Tibial nerve (tissue), 4 donors: ENCODE measurements at regions not wholly inside any gene's neighbourhood (a gene's known extent, or its start where the extent isn't known, plus 50 kb on each side); places are given as distances from the start of the nearest gene placed in this dataset.
"Not testable (repeated sequence)": the region's sequence is repeated elsewhere in the genome, so short reads cannot be mapped to it uniquely, and the experiment has no call there.

Source experiments
- DNase-seq, 2 donors: peaks; one replicate each; pipeline ENCODE4 v3.0.0-alpha.2; 2019; ENCODE audit warnings: low spot score in 2 of 2
- H3K27ac ChIP-seq, 4 donors: fragments of 200-600 bp; sonication (generic) in 3 of 4; one replicate each; pipeline ENCODE4 v1.5.1; 2017 to 2019; ENCODE audit warnings: mild to moderate bottlenecking in 1 of 4
- H3K27me3 ChIP-seq, 2 donors: fragments of 200-600 bp; sonication (generic) in 1 of 2; one replicate each; pipeline versions ENCODE4 v1.5.1 to v1.6.0; 2017 to 2019
- H3K36me3 ChIP-seq, 3 donors: fragments of 200-600 bp; sonication (generic); one replicate each; pipeline ENCODE4 v1.5.1; 2018 to 2019
- H3K4me1 ChIP-seq, 4 donors: fragments of 200-600 bp; sonication (generic) in 3 of 4; one replicate each; pipeline ENCODE4 v1.5.1; 2017 to 2019
- H3K4me3 ChIP-seq, 4 donors: fragments of 200-600 bp; sonication (generic) in 3 of 4; one replicate each; pipeline ENCODE4 v1.5.1; 2017 to 2019; ENCODE audit warnings: mild to moderate bottlenecking in 1 of 4, moderate library complexity in 1 of 4
- H3K9me3 ChIP-seq, 4 donors: fragments of 200-600 bp; sonication (generic) in 3 of 4; one replicate each; pipeline ENCODE4 v1.5.1; 2017 to 2019
- CTCF ChIP-seq, 5 experiments: fragments of 200-600 bp in 3 of 5; fragments of 450-650 bp in 2 of 5; sonication (generic) in 3 of 5; IDR thresholded peaks; one replicate each; pipeline ENCODE4 v1.5.1; 2016 to 2019; ENCODE audit warnings: antibody characterized with exemption in 5 of 5, mild to moderate bottlenecking in 3 of 5, moderate library complexity in 2 of 5
- EP300 ChIP-seq, 2 donors: sonication (generic); formaldehyde crosslinking; IDR thresholded peaks; one replicate each; pipeline ENCODE4 v1.6.1; 2017; ENCODE audit warnings: antibody characterized with exemption in 2 of 2, mild to moderate bottlenecking in 1 of 2
- POLR2A ChIP-seq, 2 donors: fragments of 450-650 bp; IDR thresholded peaks; one replicate each; pipeline ENCODE4 v1.6.1; 2017; ENCODE audit warnings: antibody characterized with exemption in 2 of 2, mild to moderate bottlenecking in 2 of 2, moderate library complexity in 2 of 2
- WGBS, 2 donors: methylation state at CpG; one replicate each; pipeline ENCODE4 v1.1.5; 2018; 5-methylcytosine and 5-hydroxymethylcytosine counted together

- DNase-seq = no peak
- TF ChIP-seq EP300 (IDR thresholded peaks at IDR 0.05) = no peak
- TF ChIP-seq POLR2A (IDR thresholded peaks at IDR 0.05) = no peak
- TF ChIP-seq CTCF (IDR thresholded peaks at IDR 0.05) = no peak
- Histone ChIP-seq H3K9me3 (no peaks in the 10 kb centered on the region), H3K4me1 (peaks cover 0 to 21% (median 0%) of the 10 kb centered on the region in 4 donors), H3K36me3 (no peaks in the 10 kb centered on the region), H3K27me3 (no peaks in the 10 kb centered on the region), H3K27ac (no peak overlapping the region), H3K4me3 (no peak overlapping the region)
- WGBS, 2 donors = 78 to 84% methylated on average over 6 of the region's 6 CpGs
These were observed 111.8 kb downstream of the HMHB1 start for GRCh38 chr5:143923634-143924266.

- DNase-seq = no peak
- Histone ChIP-seq H3K9me3 (no peaks in the 10 kb centered on the region), H3K4me3 (no peak overlapping the region), H3K36me3 (no peaks in the 10 kb centered on the region), H3K27ac (no peak overlapping the region), H3K27me3 (no peaks in the 10 kb centered on the region), H3K4me1 (peaks cover 0 to 21% (median 0%) of the 10 kb centered on the region in 4 donors)
- 41 to 45% methylated on average over 4 of the region's 4 CpGs for WGBS, 2 donors
- TF ChIP-seq CTCF (IDR thresholded peaks at IDR 0.05) (no peak), EP300 (IDR thresholded peaks at IDR 0.05) (no peak), POLR2A (IDR thresholded peaks at IDR 0.05) (no peak)
These were observed 112.5 kb downstream of the HMHB1 start for GRCh38 chr5:143924311-143924978.

- H3K4me3 ChIP-seq, H3K36me3 ChIP-seq, H3K27ac ChIP-seq, H3K9me3 ChIP-seq, DNase-seq, H3K27me3 ChIP-seq: not testable (repeated sequence)
- 89 to 94% methylated on average over 3 of the region's 3 CpGs for WGBS, 2 donors
- H3K4me1 ChIP-seq = peaks cover 0 to 21% (median 0%) of the 10 kb centered on the region in 4 donors
These were observed 113.0 kb downstream of the HMHB1 start for GRCh38 chr5:143924979-143925325.

GRCh38 chr5:143929486-143929885, 117.5 kb downstream of the HMHB1 start:
- no peaks in the 10 kb centered on the region for H3K27me3 ChIP-seq
- H3K27ac ChIP-seq = no peak overlapping the region
- H3K4me1 ChIP-seq = no peaks in the 10 kb centered on the region
- no peak for DNase-seq
- H3K9me3 ChIP-seq = peaks cover 0 to 11% (median 0%) of the 10 kb centered on the region in 4 donors
- no peaks in the 10 kb centered on the region for H3K36me3 ChIP-seq
- H3K4me3 ChIP-seq = no peak overlapping the region
- TF ChIP-seq CTCF (IDR thresholded peaks at IDR 0.05) = no peak
- no peak for TF ChIP-seq POLR2A (IDR thresholded peaks at IDR 0.05)
- TF ChIP-seq EP300 (IDR thresholded peaks at IDR 0.05) = no peak

GRCh38 chr5:143930561-143930960, 118.6 kb downstream of the HMHB1 start:
- Histone ChIP-seq H3K9me3 (peaks cover 0 to 22% (median 0%) of the 10 kb centered on the region in 4 donors), H3K27me3 (no peaks in the 10 kb centered on the region), H3K4me1 (no peaks in the 10 kb centered on the region), H3K4me3 (no peak overlapping the region), H3K27ac (no peak overlapping the region), H3K36me3 (no peaks in the 10 kb centered on the region)
- DNase-seq = no peak
- no peak for TF ChIP-seq EP300 (IDR thresholded peaks at IDR 0.05)
- no peak for TF ChIP-seq CTCF (IDR thresholded peaks at IDR 0.05)
- TF ChIP-seq POLR2A (IDR thresholded peaks at IDR 0.05) = no peak
